GM23248 (cell line): ENCODE measurements at regions not wholly inside any gene's neighbourhood (a gene's known extent, or its start where the extent isn't known, plus 50 kb on each side); places are given as distances from the start of the nearest gene placed in this dataset.

Experiments
- DNase-seq: peaks from one replicate; pipeline ENCODE4 v3.0.0-alpha.2; 2015
- H2AFZ ChIP-seq: fragments of 200-600 bp; sonication (generic); 2 replicates; pipeline ENCODE4 v1.6.1; 2016; ENCODE audit warnings: antibody characterized with exemption
- H3F3A ChIP-seq: fragments of 200-600 bp; sonication (generic); 2 replicates; pipeline ENCODE4 v1.6.1; 2016; ENCODE audit warnings: mild to moderate bottlenecking, antibody characterized with exemption, mixed run types; ENCODE audit not compliant: insufficient read depth
- H3K27ac ChIP-seq: fragments of 200-600 bp; sonication (generic); 2 replicates; pipeline ENCODE4 v1.5.1; 2016; ENCODE audit warnings: mild to moderate bottlenecking
- H3K27me3 ChIP-seq: fragments of 200-600 bp; sonication (generic); replicated peaks from 2 replicates; pipeline ENCODE4 v1.6.1; 2016; ENCODE audit warnings: mild to moderate bottlenecking; ENCODE audit not compliant: insufficient read depth
- H3K36me3 ChIP-seq: fragments of 200-600 bp; sonication (generic); 2 replicates; pipeline ENCODE4 v1.6.1; 2016; ENCODE audit warnings: low read depth, mild to moderate bottlenecking
- H3K4me1 ChIP-seq: fragments of 200-600 bp; sonication (generic); 2 replicates; pipeline ENCODE4 v1.6.1; 2016; ENCODE audit warnings: mild to moderate bottlenecking; ENCODE audit not compliant: insufficient read depth
- H3K4me2 ChIP-seq: fragments of 200-600 bp; sonication (generic); one replicate; pipeline ENCODE4 v1.6.1; 2016; ENCODE audit warnings: mild to moderate bottlenecking; ENCODE audit not compliant: unreplicated experiment
- H3K4me3 ChIP-seq: fragments of 200-600 bp; sonication (generic); 2 replicates; pipeline ENCODE4 v1.5.1; 2016; ENCODE audit warnings: mild to moderate bottlenecking
- H3K79me2 ChIP-seq: fragments of 200-600 bp; sonication (generic); 2 replicates; pipeline ENCODE4 v1.6.1; 2016; ENCODE audit warnings: mild to moderate bottlenecking; ENCODE audit not compliant: insufficient read depth
- H3K9ac ChIP-seq: fragments of 200-600 bp; sonication (generic); 2 replicates; pipeline ENCODE4 v1.6.1; 2016; ENCODE audit warnings: mild to moderate bottlenecking
- H3K9me2 ChIP-seq: fragments of 200-600 bp; sonication (generic); 2 replicates; pipeline ENCODE4 v1.6.1; 2016; ENCODE audit warnings: mixed run types, mild to moderate bottlenecking, moderate library complexity; ENCODE audit not compliant: insufficient read depth
- H3K9me3 ChIP-seq: fragments of 200-600 bp; sonication (generic); one replicate; pipeline ENCODE4 v1.6.1; 2017; ENCODE audit warnings: low read depth
- H4K20me1 ChIP-seq: fragments of 200-600 bp; sonication (generic); 2 replicates; pipeline ENCODE4 v1.6.0; 2016; ENCODE audit not compliant: insufficient read depth
- EZH2 ChIP-seq: fragments of 200-600 bp; sonication (generic); IDR thresholded peaks from 2 replicates; pipeline ENCODE4 v1.6.1; 2018; ENCODE audit warnings: antibody characterized with exemption, mild to moderate bottlenecking; ENCODE audit not compliant: insufficient read depth, poor library complexity, severe bottlenecking
- EZH2phosphoT487 ChIP-seq: fragments of 200-600 bp; sonication (generic); IDR thresholded peaks from 2 replicates; pipeline ENCODE4 v1.6.1; 2018; ENCODE audit warnings: antibody characterized with exemption, moderate library complexity, mild to moderate bottlenecking, low read depth; ENCODE audit not compliant: insufficient read depth
- WGBS, 2 experiments: methylation state at CpG; one replicate each; pipeline ENCODE4 v1.1.6; 2015 to 2017; ENCODE audit warnings: low lambda C conversion rate in 2 of 2, low coverage in 1 of 2; ENCODE audit errors: missing lambda C conversion rate in 2 of 2; 5-methylcytosine and 5-hydroxymethylcytosine counted together
- in situ Hi-C: fragments of 300-500 bp; cut with MboI; formaldehyde crosslinking; loops from 2 replicates; pipeline ENCODE4 v1.15.0; 2020

- no peak for TF ChIP-seq EZH2phosphoT487
- TF ChIP-seq EZH2 = no peak
- H3K4me2 ChIP-seq = peak overlapping the region; percentile 93
These were observed 92.8 kb upstream of the BTN3A2 start for GRCh38 chr6:26272171-26272637.

GRCh38 chr6:26273673-26274588 is 91.1 kb upstream of the BTN3A2 start:
- Histone ChIP-seq H3K9me3 (no peaks in the 10 kb centered on the region), H3F3A (peaks cover 57% of the 10 kb centered on the region), H3K9ac (peak overlapping the region; percentile 87), H4K20me1 (no peaks in the 10 kb centered on the region), H3K27me3 (no peaks in the 10 kb centered on the region), H3K4me1 (0 out of 2 replicates have a peak, but pooled peaks cover 4% of the 10 kb centered on the region), H3K27ac (peak overlapping the region; percentile 95), H3K79me2 (no peaks in the 10 kb centered on the region), H3K9me2 (no peaks in the 10 kb centered on the region), H3K4me3 (peak overlapping the region; percentile 87), H3K4me2 (peak overlapping the region; percentile 93), H3K36me3 (no peaks in the 10 kb centered on the region), H2AFZ (peak overlapping the region; percentile 92)
- TF ChIP-seq EZH2 = no peak
- in situ Hi-C loops = no loop called here
- WGBS, 2 experiments = 1 to 2% methylated on average over 21 of the region's 21 CpGs
- DNase-seq = peak; percentile 56

More at GRCh38 chr6:26272171-26272637, 92.8 kb upstream of the BTN3A2 start:
- DNase-seq = peak; percentile 38
- Histone ChIP-seq H3K9me2 (no peaks in the 10 kb centered on the region), H3K4me1 (0 out of 2 replicates have a peak, but pooled peaks cover 4% of the 10 kb centered on the region), H3K36me3 (no peaks in the 10 kb centered on the region), H3K9ac (peak overlapping the region; percentile 87), H2AFZ (peak overlapping the region; percentile 92), H3K27ac (peak overlapping the region; percentile 95), H3K9me3 (no peaks in the 10 kb centered on the region), H3K79me2 (no peaks in the 10 kb centered on the region), H3K4me3 (peak overlapping the region; percentile 87), H4K20me1 (no peaks in the 10 kb centered on the region), H3K27me3 (no peaks in the 10 kb centered on the region), H3F3A (peaks cover 57% of the 10 kb centered on the region)
- WGBS, 2 experiments = 2 to 3% methylated on average over 31 of the region's 31 CpGs
- in situ Hi-C loops = no loop called here

- no peak overlapping the region for H3K9ac ChIP-seq
- no peak overlapping the region for H3K27ac ChIP-seq
- no peaks in the 10 kb centered on the region for H3K9me2 ChIP-seq
- H3K9me3 ChIP-seq = no peaks in the 10 kb centered on the region
- no peaks in the 10 kb centered on the region for H3K79me2 ChIP-seq
- WGBS, 2 experiments = 57 to 62% methylated on average over 2 of the region's 2 CpGs
- in situ Hi-C loops = no loop called here
- no peaks in the 10 kb centered on the region for H4K20me1 ChIP-seq
- no peak for DNase-seq
- H3K4me2 ChIP-seq = no peak overlapping the region
- no peaks in the 10 kb centered on the region for H3K27me3 ChIP-seq
- peaks cover 41% of the 10 kb centered on the region for H3F3A ChIP-seq
- H2AFZ ChIP-seq = no peak overlapping the region
- H3K4me1 ChIP-seq = 0 out of 2 replicates have a peak, but pooled peaks cover 4% of the 10 kb centered on the region
- TF ChIP-seq EZH2phosphoT487 (no peak), EZH2 (no peak)
- H3K36me3 ChIP-seq = no peaks in the 10 kb centered on the region
- no peak overlapping the region for H3K4me3 ChIP-seq
These were observed 89.3 kb upstream of the BTN3A2 start for GRCh38 chr6:26275663-26276062.

DNA sequence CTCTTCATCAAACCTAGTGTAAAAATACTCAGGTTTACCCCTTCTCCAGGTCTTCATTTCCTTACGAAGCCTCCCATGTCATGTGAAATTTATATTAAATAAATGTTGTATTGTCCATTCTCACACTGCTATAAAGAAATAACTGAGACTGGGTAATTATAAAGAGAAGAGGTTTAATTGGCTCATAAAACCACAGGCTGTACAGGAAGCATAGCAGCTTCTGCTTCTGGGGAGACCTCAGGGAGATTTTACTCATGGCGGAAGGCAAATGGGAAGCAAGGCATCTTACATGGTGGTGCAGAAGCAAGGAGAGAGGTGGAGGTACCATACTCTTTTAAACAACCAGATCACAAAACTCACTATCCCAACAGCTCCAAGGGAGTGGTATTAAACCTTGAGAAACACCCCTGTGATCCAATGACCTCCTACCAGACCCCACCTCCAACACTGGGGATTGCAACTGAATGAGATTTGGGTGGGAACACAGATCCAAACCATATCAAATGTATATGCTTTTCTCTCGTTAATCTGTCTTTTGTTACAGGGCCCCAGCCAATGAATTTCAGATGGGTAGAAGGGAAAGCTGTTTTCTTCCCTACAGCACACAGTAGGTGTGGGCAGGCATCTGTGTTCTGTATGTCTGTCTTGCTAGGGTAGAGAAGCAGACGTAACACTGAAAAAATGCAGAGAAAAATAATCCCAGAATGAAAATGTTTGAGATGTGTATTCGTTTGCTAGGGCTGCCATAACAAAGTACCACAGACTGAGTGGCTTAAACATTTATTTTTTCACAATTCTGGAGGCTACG is 88.0 kb upstream of the BTN3A2 start:
- Histone ChIP-seq H3K4me2 (no peak overlapping the region), H3K9ac (no peak overlapping the region), H3K36me3 (no peaks in the 10 kb centered on the region), H2AFZ (no peak overlapping the region), H3K9me2 (no peaks in the 10 kb centered on the region), H3K4me3 (no peak overlapping the region), H3F3A (peaks cover 31% of the 10 kb centered on the region), H3K79me2 (no peaks in the 10 kb centered on the region), H3K27ac (no peak overlapping the region), H3K27me3 (no peaks in the 10 kb centered on the region), H3K4me1 (0 out of 2 replicates have a peak, but pooled peaks cover 4% of the 10 kb centered on the region), H4K20me1 (no peaks in the 10 kb centered on the region), H3K9me3 (no peaks in the 10 kb centered on the region)
- DNase-seq = no peak
- 83 to 85% methylated on average over 6 of the region's 6 CpGs for WGBS, 2 experiments
- no peak for TF ChIP-seq EZH2phosphoT487
- TF ChIP-seq EZH2 = no peak
- in situ Hi-C loops = no loop called here
